HG03064 (cell line): ENCODE measurements at regions not wholly inside any gene's neighbourhood (a gene's known extent, or its start where the extent isn't known, plus 50 kb on each side); places are given as distances from the start of the nearest gene placed in this dataset.

ENCODE experiments used
- ATAC-seq: cut with Tn5 transposase; IDR thresholded peaks from one replicate; pipeline ENCODE4 v1.9.1; 2021; ENCODE audit warnings: low read depth; ENCODE audit not compliant: unreplicated experiment

- ATAC-seq = no peak
These were observed 65.9 kb upstream of the TNRC6C start for GRCh38 chr17:77892469-77893143.

- no peak for ATAC-seq
These were observed 65.1 kb upstream of the TNRC6C start for GRCh38 chr17:77893144-77894044.

GRCh38 chr17:77894126-77894956 lies 64.2 kb upstream of the TNRC6C start:
- no peak for ATAC-seq

- ATAC-seq = no peak
These were observed 60.7 kb upstream of the TNRC6C start for GRCh38 chr17:77897741-77898301.

- ATAC-seq = no peak
These were observed 59.7 kb upstream of the TNRC6C start for GRCh38 chr17:77898521-77899434.

GRCh38 chr17:77899498-77899897 lies 59.0 kb upstream of the TNRC6C start:
- ATAC-seq = no peak

- no peak for ATAC-seq
These were observed 57.0 kb upstream of the TNRC6C start for GRCh38 chr17:77901481-77901880.

GRCh38 chr17:77905266-77905665 lies 53.2 kb upstream of the TNRC6C start:
- no peak for ATAC-seq

- no peak for ATAC-seq
These were observed 52.7 kb upstream of the TNRC6C start for GRCh38 chr17:77905766-77906165.

GRCh38 chr17:77906377-77906871 lies 52.1 kb upstream of the TNRC6C start:
- ATAC-seq = no peak

GRCh38 chr17:77907497-77908461 lies 50.7 kb upstream of the TNRC6C start:
- no peak for ATAC-seq

GRCh38 chr17:77908501-77908900 lies 50.0 kb upstream of the TNRC6C start:
- no peak for ATAC-seq
